ENCODE measurements at regions not wholly inside any gene's neighbourhood (a gene's known extent, or its start where the extent isn't known, plus 50 kb on each side); places are given as distances from the start of the nearest gene placed in this dataset.

- WGBS (ENCODE audit: insufficient coverage, low lambda C conversion rate), result no CpG with 5 or more reads among the region's 6 CpGs
- H3K27me3 ChIP-seq (ENCODE audit: control insufficient read depth, insufficient read depth, low read length), result no peaks in the 10 kb centered on the region
- no peak for DNase-seq
- H3K9me3 ChIP-seq (ENCODE audit: control insufficient read depth, low read depth, low read length), result peaks cover 3% of the 10 kb centered on the region
- no peak overlapping the region for H3K4me3 ChIP-seq (ENCODE audit: low read length)
- H3K27ac ChIP-seq (ENCODE audit: low read length), result no peak overlapping the region
- H3K36me3 ChIP-seq (ENCODE audit: control insufficient read depth, insufficient read depth, low read length), result no peaks in the 10 kb centered on the region
- no peaks in the 10 kb centered on the region for H3K4me1 ChIP-seq (ENCODE audit: control insufficient read depth, insufficient read depth, low read length)
Measured at GRCh38 chr10:130329792-130330191, 193.6 kb downstream of the GLRX3 start.

- DNase-seq, result no peak
- H3K4me3 ChIP-seq (ENCODE audit: low read length), result no peak overlapping the region
- WGBS (ENCODE audit: insufficient coverage, low lambda C conversion rate), result no CpG with 5 or more reads among the region's 2 CpGs
Measured at GRCh38 chr10:130333185-130333584, 197.0 kb downstream of the GLRX3 start.

GRCh38 chr10:130335336-130335735 lies 199.1 kb downstream of the GLRX3 start:
- Histone ChIP-seq H3K4me3 (ENCODE audit: low read length) (no peak overlapping the region), H3K4me1 (ENCODE audit: control insufficient read depth, insufficient read depth, low read length) (no peaks in the 10 kb centered on the region), H3K36me3 (ENCODE audit: control insufficient read depth, insufficient read depth, low read length) (no peaks in the 10 kb centered on the region), H3K9me3 (ENCODE audit: control insufficient read depth, low read depth, low read length) (no peaks in the 10 kb centered on the region), H3K27ac (ENCODE audit: low read length) (no peak overlapping the region), H3K27me3 (ENCODE audit: control insufficient read depth, insufficient read depth, low read length) (no peaks in the 10 kb centered on the region)
- no peak for DNase-seq
- WGBS (ENCODE audit: insufficient coverage, low lambda C conversion rate), result no CpG with 5 or more reads among the region's 10 CpGs

More at GRCh38 chr10:130333185-130333584, 197.0 kb downstream of the GLRX3 start:
- no peaks in the 10 kb centered on the region for H3K4me1 ChIP-seq (ENCODE audit: control insufficient read depth, insufficient read depth, low read length)
- no peaks in the 10 kb centered on the region for H3K36me3 ChIP-seq (ENCODE audit: control insufficient read depth, insufficient read depth, low read length)
- no peaks in the 10 kb centered on the region for H3K9me3 ChIP-seq (ENCODE audit: control insufficient read depth, low read depth, low read length)
- no peaks in the 10 kb centered on the region for H3K27me3 ChIP-seq (ENCODE audit: control insufficient read depth, insufficient read depth, low read length)
- H3K27ac ChIP-seq (ENCODE audit: low read length), result no peak overlapping the region

GRCh38 chr10:130336617-130337304 lies 200.6 kb downstream of the GLRX3 start:
- WGBS (ENCODE audit: insufficient coverage, low lambda C conversion rate), result no CpG with 5 or more reads among the region's 8 CpGs
- no peaks in the 10 kb centered on the region for H3K27me3 ChIP-seq (ENCODE audit: control insufficient read depth, insufficient read depth, low read length)
- no peak overlapping the region for H3K4me3 ChIP-seq (ENCODE audit: low read length)
- no peak overlapping the region for H3K27ac ChIP-seq (ENCODE audit: low read length)
- no peaks in the 10 kb centered on the region for H3K9me3 ChIP-seq (ENCODE audit: control insufficient read depth, low read depth, low read length)
- no peaks in the 10 kb centered on the region for H3K36me3 ChIP-seq (ENCODE audit: control insufficient read depth, insufficient read depth, low read length)
- no peaks in the 10 kb centered on the region for H3K4me1 ChIP-seq (ENCODE audit: control insufficient read depth, insufficient read depth, low read length)
- no peak for DNase-seq

GRCh38 chr10:130337305-130337640 lies 201.1 kb downstream of the GLRX3 start:
- no peak for DNase-seq
- Histone ChIP-seq H3K4me1 (ENCODE audit: control insufficient read depth, insufficient read depth, low read length) (no peaks in the 10 kb centered on the region), H3K27ac (ENCODE audit: low read length) (no peak overlapping the region), H3K36me3 (ENCODE audit: control insufficient read depth, insufficient read depth, low read length) (no peaks in the 10 kb centered on the region), H3K4me3 (ENCODE audit: low read length) (no peak overlapping the region), H3K9me3 (ENCODE audit: control insufficient read depth, low read depth, low read length) (no peaks in the 10 kb centered on the region), H3K27me3 (ENCODE audit: control insufficient read depth, insufficient read depth, low read length) (peaks cover 2% of the 10 kb centered on the region)
- no CpG with 5 or more reads among the region's 13 CpGs for WGBS (ENCODE audit: insufficient coverage, low lambda C conversion rate)

- no peak overlapping the region for H3K27ac ChIP-seq (ENCODE audit: low read length)
- peaks cover 2% of the 10 kb centered on the region for H3K27me3 ChIP-seq (ENCODE audit: control insufficient read depth, insufficient read depth, low read length)
- 100% methylated on average over 1 of the region's 19 CpGs for WGBS (ENCODE audit: insufficient coverage, low lambda C conversion rate)
- no peaks in the 10 kb centered on the region for H3K9me3 ChIP-seq (ENCODE audit: control insufficient read depth, low read depth, low read length)
- H3K36me3 ChIP-seq (ENCODE audit: control insufficient read depth, insufficient read depth, low read length), result no peaks in the 10 kb centered on the region
- no peak overlapping the region for H3K4me3 ChIP-seq (ENCODE audit: low read length)
- no peaks in the 10 kb centered on the region for H3K4me1 ChIP-seq (ENCODE audit: control insufficient read depth, insufficient read depth, low read length)
- DNase-seq, result no peak
Measured at GRCh38 chr10:130337696-130338635, 201.8 kb downstream of the GLRX3 start.

- Histone ChIP-seq H3K36me3 (ENCODE audit: control insufficient read depth, insufficient read depth, low read length) (no peaks in the 10 kb centered on the region), H3K27me3 (ENCODE audit: control insufficient read depth, insufficient read depth, low read length) (peaks cover 2% of the 10 kb centered on the region)
Measured at GRCh38 chr10:130338636-130339024, 202.4 kb downstream of the GLRX3 start.

GRCh38 chr10:130339091-130339490 lies 202.9 kb downstream of the GLRX3 start:
- no peak overlapping the region for H3K27ac ChIP-seq (ENCODE audit: low read length)
- H3K4me1 ChIP-seq (ENCODE audit: control insufficient read depth, insufficient read depth, low read length), result no peaks in the 10 kb centered on the region
- WGBS (ENCODE audit: insufficient coverage, low lambda C conversion rate), result no CpG with 5 or more reads among the region's 11 CpGs
- H3K36me3 ChIP-seq (ENCODE audit: control insufficient read depth, insufficient read depth, low read length), result no peaks in the 10 kb centered on the region
- H3K4me3 ChIP-seq (ENCODE audit: low read length), result no peak overlapping the region
- no peak for DNase-seq
- H3K27me3 ChIP-seq (ENCODE audit: control insufficient read depth, insufficient read depth, low read length), result peaks cover 2% of the 10 kb centered on the region
- H3K9me3 ChIP-seq (ENCODE audit: control insufficient read depth, low read depth, low read length), result no peaks in the 10 kb centered on the region

More at GRCh38 chr10:130338636-130339024, 202.4 kb downstream of the GLRX3 start:
- Histone ChIP-seq H3K27ac (ENCODE audit: low read length) (no peak overlapping the region), H3K9me3 (ENCODE audit: control insufficient read depth, low read depth, low read length) (no peaks in the 10 kb centered on the region), H3K4me1 (ENCODE audit: control insufficient read depth, insufficient read depth, low read length) (no peaks in the 10 kb centered on the region), H3K4me3 (ENCODE audit: low read length) (no peak overlapping the region)
- DNase-seq, result no peak
- WGBS (ENCODE audit: insufficient coverage, low lambda C conversion rate), result no CpG with 5 or more reads among the region's 5 CpGs

GRCh38 chr10:130339911-130340310 lies 203.7 kb downstream of the GLRX3 start:
- no peaks in the 10 kb centered on the region for H3K36me3 ChIP-seq (ENCODE audit: control insufficient read depth, insufficient read depth, low read length)
- H3K27ac ChIP-seq (ENCODE audit: low read length), result no peak overlapping the region
- DNase-seq, result no peak
- WGBS (ENCODE audit: insufficient coverage, low lambda C conversion rate), result no CpG with 5 or more reads among the region's 7 CpGs
- no peaks in the 10 kb centered on the region for H3K9me3 ChIP-seq (ENCODE audit: control insufficient read depth, low read depth, low read length)
- no peaks in the 10 kb centered on the region for H3K4me1 ChIP-seq (ENCODE audit: control insufficient read depth, insufficient read depth, low read length)
- H3K27me3 ChIP-seq (ENCODE audit: control insufficient read depth, insufficient read depth, low read length), result peaks cover 2% of the 10 kb centered on the region
- H3K4me3 ChIP-seq (ENCODE audit: low read length), result no peak overlapping the region

- Histone ChIP-seq H3K4me3 (ENCODE audit: low read length) (no peak overlapping the region), H3K36me3 (ENCODE audit: control insufficient read depth, insufficient read depth, low read length) (no peaks in the 10 kb centered on the region), H3K27me3 (ENCODE audit: control insufficient read depth, insufficient read depth, low read length) (peaks cover 2% of the 10 kb centered on the region), H3K27ac (ENCODE audit: low read length) (no peak overlapping the region), H3K9me3 (ENCODE audit: control insufficient read depth, low read depth, low read length) (no peaks in the 10 kb centered on the region), H3K4me1 (ENCODE audit: control insufficient read depth, insufficient read depth, low read length) (no peaks in the 10 kb centered on the region)
- DNase-seq, result no peak
- WGBS (ENCODE audit: insufficient coverage, low lambda C conversion rate), result no CpG with 5 or more reads among the region's 5 CpGs
Measured at GRCh38 chr10:130340816-130341215, 204.6 kb downstream of the GLRX3 start.
